ENCODE measurements at regions not wholly inside any gene's neighbourhood (a gene's known extent, or its start where the extent isn't known, plus 50 kb on each side); places are given as distances from the start of the nearest gene placed in this dataset.
A peak's percentile ranks its signal among the peaks of the same experiment; 100 is the strongest.

DNA sequence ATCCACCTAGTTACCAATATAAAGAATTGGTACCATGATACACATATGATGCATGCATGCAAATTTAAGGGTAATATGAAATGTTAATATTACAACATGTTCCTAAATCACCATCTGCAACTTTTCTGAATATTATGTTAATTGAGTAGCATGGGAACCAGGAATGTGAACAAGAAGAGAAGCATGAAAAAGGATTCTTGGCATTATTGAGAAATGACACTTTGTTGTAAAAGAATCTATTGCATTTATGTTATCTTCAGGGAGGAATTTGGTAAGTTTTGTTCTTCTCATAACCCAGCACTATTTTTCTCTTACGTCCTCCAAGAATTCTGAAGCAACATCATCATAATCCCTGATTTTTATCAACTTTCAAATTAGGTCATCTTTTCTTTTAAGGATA is 159.9 kb upstream of the SLC25A13 start:
- no peak for DNase-seq

DNA sequence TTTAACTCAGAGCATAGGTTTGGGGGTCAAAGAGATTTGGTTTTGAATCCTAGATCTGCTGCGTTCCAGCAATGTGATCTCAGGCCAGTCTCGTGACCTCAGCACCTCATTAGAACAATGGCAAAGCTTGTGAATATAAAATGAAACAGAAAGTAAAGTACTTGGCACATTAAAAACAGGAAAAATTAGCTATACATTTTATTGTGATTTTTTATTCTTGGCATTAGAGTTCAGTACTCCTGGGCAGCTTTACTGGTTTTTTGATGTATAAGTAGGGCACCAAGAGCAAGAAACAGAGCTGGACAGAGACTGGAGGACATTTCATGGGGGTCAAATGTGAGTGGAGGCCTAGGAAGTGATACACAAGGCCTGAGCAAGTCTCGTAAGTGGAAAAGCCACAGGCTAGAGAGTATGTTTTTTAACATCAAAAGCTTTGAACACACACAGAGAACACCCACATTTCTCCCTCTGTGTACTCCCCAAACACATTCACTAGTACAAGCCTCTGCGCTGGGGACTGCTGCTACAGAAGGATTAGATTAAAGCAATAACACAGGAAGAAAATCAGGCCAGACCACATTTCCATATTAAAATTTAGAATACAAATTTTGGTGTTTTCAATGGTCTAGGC is 157.2 kb upstream of the SLC25A13 start:
- no peak for DNase-seq

- no peak for DNase-seq
These were observed 149.7 kb upstream of the SLC25A13 start for GRCh38 chr7:96471606-96472005.

GRCh38 chr7:96452146-96452545 is 130.2 kb upstream of the SLC25A13 start:
- no peak for DNase-seq

DNA sequence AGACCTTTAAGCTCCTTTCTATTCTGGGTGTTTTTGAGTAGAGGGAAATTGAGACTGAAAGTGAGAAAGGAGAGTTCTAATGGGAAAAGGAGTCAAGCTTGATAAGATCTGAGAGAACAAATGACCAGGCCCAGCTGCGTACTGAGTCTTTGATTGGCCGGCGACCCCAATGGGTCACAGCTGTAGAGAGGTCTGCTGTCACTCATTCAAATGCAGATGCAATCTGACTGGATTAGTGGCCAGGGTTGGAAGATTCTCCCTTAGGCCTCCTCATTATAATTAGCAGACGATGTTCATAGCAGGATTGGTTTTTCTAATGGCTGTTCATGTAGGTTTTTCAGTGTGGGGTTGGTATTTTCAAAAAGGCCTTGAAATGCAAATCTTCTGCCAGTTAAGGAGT is 127.2 kb upstream of the SLC25A13 start:
- no peak for DNase-seq

DNA sequence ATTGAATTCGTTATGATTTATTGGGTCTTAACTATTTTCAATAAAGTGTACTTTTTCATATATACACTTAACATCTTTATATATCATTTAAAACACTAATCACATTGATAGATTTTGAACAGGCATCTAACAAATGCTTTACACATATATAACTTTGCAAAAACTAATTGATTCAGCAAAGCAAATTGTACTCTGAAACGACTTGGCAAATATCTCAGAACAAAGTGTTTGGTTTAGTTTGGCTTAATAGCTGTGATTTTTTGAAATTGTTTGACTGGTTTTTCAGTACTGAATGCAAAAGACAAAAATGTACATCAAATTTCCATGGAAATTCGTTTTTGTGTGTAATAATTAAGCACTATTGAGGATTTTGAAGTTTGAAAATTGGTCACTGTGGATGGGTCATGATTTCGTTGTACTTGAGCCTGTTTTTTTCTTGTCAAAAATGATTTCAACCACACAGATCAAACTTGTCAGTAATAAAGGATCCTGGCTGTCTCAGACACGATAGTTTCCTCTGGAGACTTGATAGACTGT is 125.3 kb upstream of the SLC25A13 start:
- no peak for DNase-seq

DNA sequence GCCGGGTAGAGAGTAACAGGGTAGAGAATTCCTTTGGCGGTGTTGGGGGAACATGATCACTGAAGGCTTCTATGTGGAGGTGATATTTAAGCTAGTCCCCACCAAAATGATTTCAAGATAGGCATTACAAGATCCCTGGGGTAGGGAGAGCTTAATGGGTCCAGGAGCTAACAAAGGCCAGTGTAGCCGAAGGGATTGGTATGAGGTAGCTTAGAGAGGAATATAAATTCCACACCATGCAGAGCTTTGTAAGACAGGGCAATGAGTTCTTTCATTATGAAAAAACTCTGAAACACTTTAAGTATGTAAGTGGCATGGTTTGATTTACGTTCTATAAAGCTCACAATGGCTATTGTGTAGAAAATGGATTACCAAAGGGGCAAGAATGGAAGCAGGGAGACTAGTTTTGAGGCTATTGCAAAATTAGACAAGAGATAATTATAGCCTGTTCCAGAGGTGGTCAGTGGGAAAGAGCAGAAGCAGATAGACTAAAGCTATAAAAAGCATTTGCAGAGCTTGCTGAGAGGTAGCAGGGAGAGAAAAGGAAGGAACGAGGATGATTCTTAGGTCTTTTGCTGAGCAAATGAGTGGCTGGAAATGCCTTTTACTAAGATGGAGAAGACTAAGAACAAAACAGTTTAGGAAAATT is 119.7 kb upstream of the SLC25A13 start:
- DNase-seq, result no peak

DNA sequence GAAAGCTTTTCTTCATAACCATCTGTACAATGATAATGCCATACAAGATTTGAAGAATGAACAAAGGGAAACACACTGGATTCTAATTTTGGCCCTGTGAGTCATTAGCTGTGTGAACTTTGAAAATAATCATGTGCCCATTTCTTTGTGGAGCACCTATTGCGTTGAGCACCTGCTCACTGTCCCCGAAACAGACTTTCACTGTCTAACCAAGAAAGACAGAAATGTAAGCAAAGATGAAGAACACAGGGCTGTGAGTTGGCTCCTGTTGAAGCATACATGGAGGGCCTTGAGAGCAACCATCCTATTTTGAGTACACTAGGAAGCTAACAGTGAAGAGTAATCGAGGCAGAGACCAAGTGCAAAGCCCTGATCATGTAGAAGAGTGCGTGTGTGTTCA is 118.4 kb upstream of the SLC25A13 start:
- no peak for DNase-seq

- no peak for DNase-seq
These were observed 115.0 kb upstream of the SLC25A13 start for GRCh38 chr7:96436880-96437279.

DNA sequence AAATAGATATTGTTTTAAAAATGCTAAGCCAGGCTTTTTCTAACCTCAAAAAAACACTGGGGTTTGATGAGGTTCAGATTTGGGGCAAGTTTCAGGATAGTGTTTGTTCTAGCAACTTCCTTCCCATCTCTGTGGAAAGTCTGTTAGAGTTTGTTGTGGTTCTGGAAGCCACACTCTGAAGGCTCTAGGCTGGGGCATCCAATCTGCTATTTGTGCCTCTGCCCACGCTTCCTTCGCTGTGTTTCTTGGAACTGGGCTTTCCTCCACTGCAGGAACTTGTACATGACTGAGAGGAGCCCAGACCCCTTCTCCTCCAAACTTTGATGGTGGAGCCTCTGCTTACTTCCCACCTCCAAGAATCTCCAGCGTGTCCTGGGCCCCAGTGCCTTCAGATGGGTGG is 108.5 kb upstream of the SLC25A13 start:
- DNase-seq, result no peak

DNA sequence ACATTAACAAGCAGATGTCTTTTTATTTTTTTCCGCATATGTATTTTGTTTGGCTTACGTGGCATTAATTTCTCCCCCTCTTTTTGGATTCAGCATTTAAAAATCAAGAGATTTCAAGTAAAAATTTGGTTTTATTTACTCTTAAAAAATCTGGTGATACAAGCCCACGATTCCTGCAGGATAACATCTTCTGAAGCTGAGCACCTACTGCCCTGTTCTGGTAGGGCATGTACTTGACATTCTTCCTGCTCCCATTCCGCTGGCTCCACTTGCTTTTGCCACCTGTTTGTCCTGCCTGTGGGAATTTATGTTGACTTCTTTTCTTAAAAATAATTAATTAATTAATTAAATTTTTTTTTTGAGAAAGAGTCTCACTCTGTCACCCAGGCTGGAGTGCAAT is 105.2 kb upstream of the SLC25A13 start:
- DNase-seq, result no peak

GRCh38 chr7:96426685-96427084 is 104.8 kb upstream of the SLC25A13 start:
- DNase-seq, result no peak

- DNase-seq, result no peak
These were observed 104.1 kb upstream of the SLC25A13 start for GRCh38 chr7:96426027-96426426.

DNA sequence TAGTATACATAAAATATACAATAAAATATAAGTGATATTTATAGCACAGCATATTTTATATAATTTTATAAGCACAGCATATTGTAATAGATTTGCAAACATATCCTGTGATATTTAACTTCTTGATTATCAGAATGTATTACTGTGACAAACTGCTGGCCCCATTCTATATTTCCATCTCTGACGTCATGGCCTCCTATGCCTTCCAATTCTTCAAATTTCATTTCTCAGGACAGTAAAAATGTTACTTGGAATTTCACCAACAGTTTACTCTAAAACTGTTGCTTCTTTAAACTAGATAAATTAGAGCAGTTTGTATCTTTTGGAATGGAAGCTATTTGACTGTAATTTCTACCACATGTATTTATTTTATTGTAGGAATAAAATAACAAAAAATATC is 102.5 kb upstream of the SLC25A13 start:
- DNase-seq, result no peak

DNA sequence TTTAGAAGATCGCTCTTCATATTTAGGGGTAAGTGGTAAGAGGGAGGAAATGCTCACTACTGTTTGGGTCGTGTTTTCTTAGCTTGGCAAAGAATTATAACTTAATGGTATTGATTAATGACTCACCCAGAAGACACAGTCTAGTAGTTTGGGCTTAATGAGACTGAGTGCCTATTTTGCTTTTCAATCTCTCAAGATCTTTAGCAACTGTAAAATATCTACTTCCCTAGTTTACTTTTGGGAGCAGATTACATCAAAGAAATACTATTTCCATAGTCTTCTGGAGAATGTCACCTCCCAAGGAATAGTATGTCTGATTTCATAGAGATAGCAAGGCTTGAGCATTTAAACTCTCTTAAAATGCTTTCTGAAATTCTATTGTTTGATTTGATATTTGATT is 100.5 kb upstream of the SLC25A13 start:
- no peak for DNase-seq

- no peak for DNase-seq
These were observed 96.7 kb upstream of the SLC25A13 start for GRCh38 chr7:96418581-96418980.

- DNase-seq, result no peak
These were observed 95.9 kb upstream of the SLC25A13 start for GRCh38 chr7:96417784-96418183.

DNA sequence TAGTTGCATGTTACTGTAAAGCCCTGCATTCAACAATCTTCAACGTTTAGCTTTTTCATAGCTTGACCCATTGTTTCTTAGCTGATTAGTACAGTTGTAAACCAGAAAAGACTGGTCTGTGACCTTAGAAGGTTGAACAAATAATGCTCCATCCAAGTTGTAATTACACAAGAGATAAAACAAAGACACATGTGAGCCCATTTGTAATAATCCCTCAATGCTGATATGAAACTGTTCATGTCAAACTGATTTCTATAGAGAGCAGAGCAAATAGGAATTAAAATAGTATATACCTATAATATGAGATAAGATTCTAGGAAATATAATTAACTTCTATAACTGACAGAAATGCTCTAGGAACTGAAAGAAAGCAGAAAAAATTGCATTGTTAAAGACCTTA is 94.7 kb upstream of the SLC25A13 start:
- no peak for DNase-seq

GRCh38 chr7:96416116-96416515 is 94.2 kb upstream of the SLC25A13 start:
- DNase-seq, result no peak

GRCh38 chr7:96415293-96415940 is 93.5 kb upstream of the SLC25A13 start:
- no peak for DNase-seq

DNA sequence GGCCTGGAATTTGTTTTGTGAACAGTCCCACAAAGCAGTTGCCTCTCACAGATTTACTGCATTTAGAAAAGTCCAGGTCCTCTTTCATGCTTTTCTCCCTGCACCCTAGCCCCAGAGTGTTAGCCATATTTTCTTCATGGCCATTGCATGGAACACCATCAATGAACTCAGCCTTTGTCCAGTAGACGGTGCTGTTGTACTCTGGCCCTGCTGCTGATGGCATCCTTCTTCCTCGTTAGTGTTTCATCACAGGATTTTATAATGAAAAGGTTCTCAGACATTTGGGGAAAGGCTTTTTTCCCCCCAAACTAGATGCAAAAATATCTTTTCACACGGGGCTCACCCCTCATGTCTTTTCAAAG is 93.0 kb upstream of the SLC25A13 start:
- DNase-seq, result peak; percentile 35

GRCh38 chr7:96410126-96410839 is 88.4 kb upstream of the SLC25A13 start:
- DNase-seq, result no peak

DNA sequence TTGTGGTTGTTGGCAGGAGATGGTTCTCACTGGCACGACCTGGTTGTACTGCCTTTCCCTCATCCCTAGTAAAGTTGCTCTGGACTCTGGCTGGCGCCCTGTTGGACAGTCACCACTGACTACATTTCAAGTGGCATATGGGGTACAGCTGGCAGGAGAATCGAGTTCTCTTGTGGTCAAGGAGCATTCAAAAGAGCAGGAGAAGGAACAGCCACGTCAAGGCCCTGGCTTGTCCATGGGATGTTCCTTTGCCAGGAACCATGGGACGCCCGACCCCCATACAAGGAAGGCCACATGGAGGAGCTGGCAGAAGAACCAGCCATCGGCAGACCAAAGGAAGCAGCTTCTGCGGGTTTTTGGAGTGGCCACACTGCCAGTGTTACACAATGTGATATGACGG is 87.0 kb upstream of the SLC25A13 start:
- DNase-seq, result no peak

DNA sequence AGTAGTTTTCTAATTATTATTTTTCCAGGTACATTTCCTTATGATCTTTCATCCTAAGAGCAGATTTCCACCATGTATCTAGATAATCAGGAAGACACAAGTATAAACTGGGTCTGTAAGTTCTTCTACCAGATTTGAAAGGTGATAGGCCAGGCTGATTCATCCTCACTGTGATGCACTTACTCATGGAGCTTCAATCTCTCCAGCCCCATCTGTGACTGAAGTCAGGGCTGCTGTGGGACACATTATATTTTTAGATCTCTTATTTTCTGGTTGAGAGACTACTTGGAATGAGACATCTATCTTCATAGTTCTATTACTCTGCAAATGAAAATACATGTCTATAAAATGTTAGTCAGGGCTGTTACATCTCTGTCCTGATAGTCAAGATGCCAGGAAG is 85.5 kb upstream of the SLC25A13 start:
- no peak for DNase-seq

All from NCI-H2029 (cell line).